OCI-LY1 (cell line): ENCODE measurements at regions not wholly inside any gene's neighbourhood (a gene's known extent, or its start where the extent isn't known, plus 50 kb on each side); places are given as distances from the start of the nearest gene placed in this dataset.
A peak's percentile ranks its signal among the peaks of the same experiment; 100 is the strongest.

ENCODE experiments used
- H2AFZ ChIP-seq: fragments of 200-600 bp; sonication (generic), shearing (Covaris generic); 2 replicates; pipeline ENCODE4 v1.6.0; 2014; ENCODE audit warnings: antibody characterized with exemption, mild to moderate bottlenecking, low read length
- H3F3A ChIP-seq: fragments of 200-600 bp; sonication (generic), shearing (Covaris generic); 2 replicates; pipeline ENCODE4 v1.6.0; 2014; ENCODE audit warnings: mild to moderate bottlenecking, antibody characterized with exemption, low read length, moderate library complexity; ENCODE audit not compliant: insufficient read depth
- H3K27ac ChIP-seq: fragments of 200-600 bp; sonication (generic); 2 replicates; pipeline ENCODE4 v1.5.1; 2014; ENCODE audit warnings: low read length, mixed run types, mild to moderate bottlenecking, low read depth; ENCODE audit not compliant: poor library complexity, severe bottlenecking
- H3K27me3 ChIP-seq: fragments of 200-600 bp; sonication (generic); 2 replicates; pipeline ENCODE4 v1.6.0; 2014; ENCODE audit warnings: antibody characterized with exemption, mild to moderate bottlenecking, low read length, moderate library complexity; ENCODE audit not compliant: insufficient read depth
- H3K36me3 ChIP-seq: fragments of 200-600 bp; sonication (generic); 2 replicates; pipeline ENCODE4 v1.6.1; 2014; ENCODE audit warnings: mild to moderate bottlenecking, antibody characterized with exemption, low read length, moderate library complexity, mixed read lengths; ENCODE audit not compliant: insufficient read depth
- H3K4me1 ChIP-seq: fragments of 200-600 bp; sonication (generic); 2 replicates; pipeline ENCODE4 v1.5.1; 2014; ENCODE audit warnings: mild to moderate bottlenecking, low read length, moderate library complexity; ENCODE audit not compliant: insufficient read depth, severe bottlenecking
- H3K4me2 ChIP-seq: fragments of 200-600 bp; sonication (generic), shearing (Covaris generic); 2 replicates; pipeline ENCODE4 v1.6.1; 2014; ENCODE audit warnings: low read length
- H3K4me3 ChIP-seq: fragments of 200-600 bp; sonication (generic); 2 replicates; pipeline ENCODE4 v1.5.1; 2014; ENCODE audit warnings: low read length, low read depth, mild to moderate bottlenecking, mixed read lengths; ENCODE audit not compliant: poor library complexity, severe bottlenecking
- H3K79me2 ChIP-seq: fragments of 200-600 bp; shearing (Covaris generic); 2 replicates; pipeline ENCODE4 v1.6.1; 2016; ENCODE audit warnings: mixed run types, low read length, mixed read lengths; ENCODE audit not compliant: insufficient read depth
- H3K9ac ChIP-seq: fragments of 200-600 bp; sonication (generic), shearing (Covaris generic); 2 replicates; pipeline ENCODE4 v1.6.1; 2014; ENCODE audit warnings: mild to moderate bottlenecking, low read length, mixed read lengths
- H3K9me2 ChIP-seq: fragments of 200-600 bp; sonication (generic), shearing (Covaris generic); 2 replicates; pipeline ENCODE4 v1.6.1; 2014; ENCODE audit warnings: low read depth, mild to moderate bottlenecking, low read length, mixed read lengths
- H3K9me3 ChIP-seq: fragments of 200-600 bp; shearing (Covaris generic); 2 replicates; pipeline ENCODE4 v1.6.1; 2014; ENCODE audit warnings: low read length, mixed read lengths
- H4K20me1 ChIP-seq: fragments of 200-600 bp; sonication (generic), shearing (Covaris generic); 2 replicates; pipeline ENCODE4 v1.6.0; 2016; ENCODE audit warnings: mild to moderate bottlenecking, low read length; ENCODE audit not compliant: insufficient read depth
- CTCF ChIP-seq: fragments of 200-600 bp; sonication (generic), shearing (Covaris generic); IDR thresholded peaks from 2 replicates; pipeline ENCODE4 v1.5.1; 2017; ENCODE audit warnings: mild to moderate bottlenecking, antibody characterized with exemption, low read length, moderate library complexity, mixed read lengths
- EZH2 ChIP-seq: fragments of 200-600 bp; sonication (generic), shearing (Covaris generic); IDR thresholded peaks from 2 replicates; pipeline ENCODE4 v1.8.0; 2017; ENCODE audit warnings: borderline replicate concordance, mixed run types, mild to moderate bottlenecking, antibody characterized with exemption, low read length, moderate library complexity, mixed read lengths

- no peak for TF ChIP-seq EZH2
- no peak for TF ChIP-seq CTCF
- H3K9me2 ChIP-seq: no peaks in the 10 kb centered on the region
Observed at GRCh38 chr16:80477838-80478237, 63.0 kb upstream of the DYNLRB2 start.

GRCh38 chr16:80468029-80468428 lies 72.8 kb upstream of the DYNLRB2 start:
- Histone ChIP-seq H4K20me1 (no peaks in the 10 kb centered on the region), H3K4me1 (no peaks in the 10 kb centered on the region), H3F3A (no peaks in the 10 kb centered on the region), H3K27me3 (no peaks in the 10 kb centered on the region), H3K9ac (no peak overlapping the region), H3K9me2 (no peaks in the 10 kb centered on the region), H3K27ac (no peak overlapping the region), H3K4me3 (no peak overlapping the region), H3K36me3 (no peaks in the 10 kb centered on the region), H2AFZ (no peak overlapping the region), H3K9me3 (no peaks in the 10 kb centered on the region), H3K4me2 (no peak overlapping the region), H3K79me2 (no peaks in the 10 kb centered on the region)
- no peak for TF ChIP-seq CTCF
- no peak for TF ChIP-seq EZH2

More at GRCh38 chr16:80477838-80478237, 63.0 kb upstream of the DYNLRB2 start:
- Histone ChIP-seq H4K20me1 (no peaks in the 10 kb centered on the region), H3K9ac (no peak overlapping the region), H3K27me3 (no peaks in the 10 kb centered on the region), H3K27ac (no peak overlapping the region), H3K9me3 (no peaks in the 10 kb centered on the region), H3K4me3 (no peak overlapping the region), H3K4me2 (no peak overlapping the region), H3K79me2 (no peaks in the 10 kb centered on the region), H3F3A (no peaks in the 10 kb centered on the region), H2AFZ (no peak overlapping the region), H3K4me1 (no peaks in the 10 kb centered on the region), H3K36me3 (no peaks in the 10 kb centered on the region)

- Histone ChIP-seq H3K4me2 (no peak overlapping the region), H3K4me3 (no peak overlapping the region), H4K20me1 (no peaks in the 10 kb centered on the region), H2AFZ (no peak overlapping the region), H3K79me2 (no peaks in the 10 kb centered on the region), H3K36me3 (no peaks in the 10 kb centered on the region), H3K27me3 (no peaks in the 10 kb centered on the region), H3K9me2 (no peaks in the 10 kb centered on the region), H3K9me3 (no peaks in the 10 kb centered on the region), H3K27ac (no peak overlapping the region), H3K9ac (no peak overlapping the region), H3F3A (no peaks in the 10 kb centered on the region), H3K4me1 (no peaks in the 10 kb centered on the region)
- TF ChIP-seq CTCF: peak; percentile 97
- no peak for TF ChIP-seq EZH2
Observed at GRCh38 chr16:80466024-80466987, 74.5 kb upstream of the DYNLRB2 start.
